Neural cell (in vitro differentiated cells): ENCODE measurements at regions not wholly inside any gene's neighbourhood (a gene's known extent, or its start where the extent isn't known, plus 50 kb on each side); places are given as distances from the start of the nearest gene placed in this dataset.

ENCODE experiments used
- EP300 ChIP-seq: fragments of 450-650 bp; conservative IDR thresholded peaks from 2 replicates; pipeline ENCODE4 v1.6.1; 2014; ENCODE audit warnings: antibody characterized with exemption, mild to moderate bottlenecking, moderate library complexity; ENCODE audit not compliant: poor library complexity, severe bottlenecking
- RAD21 ChIP-seq: fragments of 450-650 bp; conservative IDR thresholded peaks from 2 replicates; pipeline ENCODE4 v1.6.1; 2014; ENCODE audit warnings: antibody characterized with exemption, mild to moderate bottlenecking, moderate library complexity
- TAF1 ChIP-seq: IDR thresholded peaks from 2 replicates; pipeline ENCODE4 v1.6.1; 2012; ENCODE audit warnings: low read depth
- TF ChIP-seq, protein P1 (sequence below): IDR thresholded peaks from 2 replicates; pipeline ENCODE4 v1.6.1; 2012; ENCODE audit warnings: borderline replicate concordance
- TF ChIP-seq, protein P2 (sequence below): fragments of 450-650 bp; IDR thresholded peaks from 2 replicates; pipeline ENCODE4 v1.5.1; 2014; ENCODE audit warnings: antibody characterized with exemption, mild to moderate bottlenecking, moderate library complexity; ENCODE audit not compliant: poor library complexity, severe bottlenecking

DNA sequence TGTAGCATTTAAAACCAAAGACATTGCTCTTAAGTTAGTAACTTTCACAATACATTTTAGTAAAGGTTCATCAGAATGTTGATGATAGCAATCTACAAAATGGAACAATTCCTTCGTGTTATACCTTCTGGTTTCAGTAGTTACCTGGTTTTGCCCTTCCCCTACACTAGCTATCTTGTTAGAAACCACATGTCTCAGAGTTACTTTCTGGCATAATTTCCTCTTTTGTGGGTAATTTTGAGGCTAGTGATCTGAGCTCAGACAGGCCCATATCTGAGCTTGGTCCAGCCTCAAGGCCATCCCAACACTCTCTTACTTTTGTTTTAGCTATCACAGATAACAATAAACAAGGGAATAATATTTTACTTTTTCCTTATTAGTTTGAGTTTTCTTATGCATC, 196.9 kb downstream of the KITLG start:
- TF ChIP-seq, protein P1, sequence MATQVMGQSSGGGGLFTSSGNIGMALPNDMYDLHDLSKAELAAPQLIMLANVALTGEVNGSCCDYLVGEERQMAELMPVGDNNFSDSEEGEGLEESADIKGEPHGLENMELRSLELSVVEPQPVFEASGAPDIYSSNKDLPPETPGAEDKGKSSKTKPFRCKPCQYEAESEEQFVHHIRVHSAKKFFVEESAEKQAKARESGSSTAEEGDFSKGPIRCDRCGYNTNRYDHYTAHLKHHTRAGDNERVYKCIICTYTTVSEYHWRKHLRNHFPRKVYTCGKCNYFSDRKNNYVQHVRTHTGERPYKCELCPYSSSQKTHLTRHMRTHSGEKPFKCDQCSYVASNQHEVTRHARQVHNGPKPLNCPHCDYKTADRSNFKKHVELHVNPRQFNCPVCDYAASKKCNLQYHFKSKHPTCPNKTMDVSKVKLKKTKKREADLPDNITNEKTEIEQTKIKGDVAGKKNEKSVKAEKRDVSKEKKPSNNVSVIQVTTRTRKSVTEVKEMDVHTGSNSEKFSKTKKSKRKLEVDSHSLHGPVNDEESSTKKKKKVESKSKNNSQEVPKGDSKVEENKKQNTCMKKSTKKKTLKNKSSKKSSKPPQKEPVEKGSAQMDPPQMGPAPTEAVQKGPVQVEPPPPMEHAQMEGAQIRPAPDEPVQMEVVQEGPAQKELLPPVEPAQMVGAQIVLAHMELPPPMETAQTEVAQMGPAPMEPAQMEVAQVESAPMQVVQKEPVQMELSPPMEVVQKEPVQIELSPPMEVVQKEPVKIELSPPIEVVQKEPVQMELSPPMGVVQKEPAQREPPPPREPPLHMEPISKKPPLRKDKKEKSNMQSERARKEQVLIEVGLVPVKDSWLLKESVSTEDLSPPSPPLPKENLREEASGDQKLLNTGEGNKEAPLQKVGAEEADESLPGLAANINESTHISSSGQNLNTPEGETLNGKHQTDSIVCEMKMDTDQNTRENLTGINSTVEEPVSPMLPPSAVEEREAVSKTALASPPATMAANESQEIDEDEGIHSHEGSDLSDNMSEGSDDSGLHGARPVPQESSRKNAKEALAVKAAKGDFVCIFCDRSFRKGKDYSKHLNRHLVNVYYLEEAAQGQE: no peak
- TF ChIP-seq EP300 (no peak), TAF1 (no peak), RAD21 (no peak)
- TF ChIP-seq, protein P2, sequence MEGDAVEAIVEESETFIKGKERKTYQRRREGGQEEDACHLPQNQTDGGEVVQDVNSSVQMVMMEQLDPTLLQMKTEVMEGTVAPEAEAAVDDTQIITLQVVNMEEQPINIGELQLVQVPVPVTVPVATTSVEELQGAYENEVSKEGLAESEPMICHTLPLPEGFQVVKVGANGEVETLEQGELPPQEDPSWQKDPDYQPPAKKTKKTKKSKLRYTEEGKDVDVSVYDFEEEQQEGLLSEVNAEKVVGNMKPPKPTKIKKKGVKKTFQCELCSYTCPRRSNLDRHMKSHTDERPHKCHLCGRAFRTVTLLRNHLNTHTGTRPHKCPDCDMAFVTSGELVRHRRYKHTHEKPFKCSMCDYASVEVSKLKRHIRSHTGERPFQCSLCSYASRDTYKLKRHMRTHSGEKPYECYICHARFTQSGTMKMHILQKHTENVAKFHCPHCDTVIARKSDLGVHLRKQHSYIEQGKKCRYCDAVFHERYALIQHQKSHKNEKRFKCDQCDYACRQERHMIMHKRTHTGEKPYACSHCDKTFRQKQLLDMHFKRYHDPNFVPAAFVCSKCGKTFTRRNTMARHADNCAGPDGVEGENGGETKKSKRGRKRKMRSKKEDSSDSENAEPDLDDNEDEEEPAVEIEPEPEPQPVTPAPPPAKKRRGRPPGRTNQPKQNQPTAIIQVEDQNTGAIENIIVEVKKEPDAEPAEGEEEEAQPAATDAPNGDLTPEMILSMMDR: no peak
